ENCODE measurements at regions not wholly inside any gene's neighbourhood (a gene's known extent, or its start where the extent isn't known, plus 50 kb on each side); places are given as distances from the start of the nearest gene placed in this dataset.

DNA sequence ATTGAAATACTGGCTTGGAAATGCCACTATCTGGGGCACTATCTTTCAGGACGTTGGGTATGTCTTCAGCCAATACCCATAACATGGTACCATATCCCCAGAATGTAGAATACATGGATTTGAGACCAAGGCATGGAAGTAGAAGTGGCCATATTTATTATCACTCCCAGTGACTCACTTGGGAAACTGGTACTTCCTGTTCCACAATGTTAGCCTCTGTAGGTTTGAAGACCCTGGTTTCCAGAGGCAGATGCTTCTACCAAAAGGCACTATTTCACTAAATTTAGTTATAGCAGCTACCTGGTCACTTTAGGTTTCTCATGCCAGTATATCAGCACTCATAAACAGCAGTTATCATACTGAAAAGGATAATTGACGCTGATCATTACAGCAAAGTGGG lies 184.2 kb downstream of the CCDC71L start:
- Histone ChIP-seq H3K4me1 (no peaks in the 10 kb centered on the region), H3K27me3 (no peaks in the 10 kb centered on the region), H3K9me3 (no peaks in the 10 kb centered on the region), H3K4me3 (no peak overlapping the region), H3K27ac (no peak overlapping the region), H3K36me3 (no peaks in the 10 kb centered on the region)
- TF ChIP-seq, protein P1, sequence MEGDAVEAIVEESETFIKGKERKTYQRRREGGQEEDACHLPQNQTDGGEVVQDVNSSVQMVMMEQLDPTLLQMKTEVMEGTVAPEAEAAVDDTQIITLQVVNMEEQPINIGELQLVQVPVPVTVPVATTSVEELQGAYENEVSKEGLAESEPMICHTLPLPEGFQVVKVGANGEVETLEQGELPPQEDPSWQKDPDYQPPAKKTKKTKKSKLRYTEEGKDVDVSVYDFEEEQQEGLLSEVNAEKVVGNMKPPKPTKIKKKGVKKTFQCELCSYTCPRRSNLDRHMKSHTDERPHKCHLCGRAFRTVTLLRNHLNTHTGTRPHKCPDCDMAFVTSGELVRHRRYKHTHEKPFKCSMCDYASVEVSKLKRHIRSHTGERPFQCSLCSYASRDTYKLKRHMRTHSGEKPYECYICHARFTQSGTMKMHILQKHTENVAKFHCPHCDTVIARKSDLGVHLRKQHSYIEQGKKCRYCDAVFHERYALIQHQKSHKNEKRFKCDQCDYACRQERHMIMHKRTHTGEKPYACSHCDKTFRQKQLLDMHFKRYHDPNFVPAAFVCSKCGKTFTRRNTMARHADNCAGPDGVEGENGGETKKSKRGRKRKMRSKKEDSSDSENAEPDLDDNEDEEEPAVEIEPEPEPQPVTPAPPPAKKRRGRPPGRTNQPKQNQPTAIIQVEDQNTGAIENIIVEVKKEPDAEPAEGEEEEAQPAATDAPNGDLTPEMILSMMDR (IDR thresholded peaks at IDR 0.05), result no peak
- no peak for DNase-seq (ENCODE audit: low spot score)

DNA sequence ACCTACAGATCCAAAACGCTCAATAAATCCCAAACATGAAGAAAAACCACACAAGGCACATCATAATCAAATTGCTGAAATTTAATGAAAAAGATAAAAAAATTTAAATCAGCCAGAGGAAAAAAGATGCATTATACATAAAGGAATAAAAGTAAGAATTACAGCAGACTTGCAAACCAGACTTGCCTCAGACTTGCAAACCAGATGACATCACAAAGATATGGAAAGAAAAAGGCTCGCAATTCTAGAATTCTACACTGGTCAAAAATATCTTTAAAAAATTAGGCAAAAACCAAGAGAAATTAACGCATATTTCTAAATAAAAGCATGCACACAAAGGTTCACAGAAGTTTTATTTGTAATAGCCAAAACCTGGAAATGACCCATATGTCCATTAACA lies 188.0 kb upstream of the NAMPT start:
- no peaks in the 10 kb centered on the region for H3K9me3 ChIP-seq
- no peaks in the 10 kb centered on the region for H3K4me1 ChIP-seq
- no peaks in the 10 kb centered on the region for H3K36me3 ChIP-seq
- H3K4me3 ChIP-seq, result no peak overlapping the region
- TF ChIP-seq, protein P1 (IDR thresholded peaks at IDR 0.05), result no peak
- no peak overlapping the region for H3K27ac ChIP-seq
- no peak for DNase-seq (ENCODE audit: low spot score)
- no peaks in the 10 kb centered on the region for H3K27me3 ChIP-seq

GRCh38 chr7:106471686-106472440 lies 187.1 kb upstream of the NAMPT start:
- TF ChIP-seq, protein P1 (IDR thresholded peaks at IDR 0.05), result no peak
- Histone ChIP-seq H3K36me3 (no peaks in the 10 kb centered on the region), H3K27me3 (no peaks in the 10 kb centered on the region), H3K27ac (no peak overlapping the region), H3K4me1 (no peaks in the 10 kb centered on the region), H3K4me3 (no peak overlapping the region), H3K9me3 (no peaks in the 10 kb centered on the region)
- DNase-seq (ENCODE audit: low spot score), result no peak

GRCh38 chr7:106471021-106471420 lies 186.2 kb upstream of the NAMPT start:
- no peak overlapping the region for H3K4me3 ChIP-seq
- no peaks in the 10 kb centered on the region for H3K36me3 ChIP-seq
- H3K4me1 ChIP-seq, result peaks cover 0 to 7% of the 10 kb centered on the region in 2 donors
- no peak overlapping the region for H3K27ac ChIP-seq
- no peak for DNase-seq (ENCODE audit: low spot score)
- H3K9me3 ChIP-seq, result no peaks in the 10 kb centered on the region
- no peaks in the 10 kb centered on the region for H3K27me3 ChIP-seq
- TF ChIP-seq, protein P1 (IDR thresholded peaks at IDR 0.05), result no peak

DNA sequence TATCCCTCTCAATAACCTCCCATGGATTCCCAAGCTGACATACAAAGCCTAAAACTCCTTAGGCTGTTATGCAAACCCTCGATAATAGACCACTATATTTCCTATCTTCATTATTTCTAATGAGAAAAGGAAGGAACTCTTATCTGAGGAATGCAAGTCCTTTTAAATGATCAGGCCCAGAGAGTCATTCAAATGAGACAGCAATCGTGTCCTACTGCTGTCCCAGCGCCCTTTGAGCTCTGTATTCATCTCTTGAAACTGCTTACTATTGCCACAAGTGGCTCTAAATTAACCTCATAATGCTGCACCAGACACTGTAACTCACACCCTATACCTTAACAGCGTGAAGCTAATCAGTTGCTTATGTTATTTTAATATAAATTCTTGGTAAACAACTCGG lies 182.1 kb upstream of the NAMPT start:
- H3K27ac ChIP-seq, result no peak overlapping the region
- H3K4me1 ChIP-seq, result peaks cover 0 to 16% of the 10 kb centered on the region in 2 donors
- H3K36me3 ChIP-seq, result no peaks in the 10 kb centered on the region
- DNase-seq (ENCODE audit: low spot score), result no peak
- H3K4me3 ChIP-seq, result no peak overlapping the region
- no peaks in the 10 kb centered on the region for H3K27me3 ChIP-seq
- TF ChIP-seq, protein P1 (IDR thresholded peaks at IDR 0.05), result no peak
- no peaks in the 10 kb centered on the region for H3K9me3 ChIP-seq
